ACC112 (cell line): ENCODE measurements at regions not wholly inside any gene's neighbourhood (a gene's known extent, or its start where the extent isn't known, plus 50 kb on each side); places are given as distances from the start of the nearest gene placed in this dataset.
A peak's percentile ranks its signal among the peaks of the same experiment; 100 is the strongest.
"Not testable (repeated sequence)": the region's sequence is repeated elsewhere in the genome, so short reads cannot be mapped to it uniquely, and the experiment has no call there.

Experiments
- H2AFZ ChIP-seq: fragments of 200-600 bp; sonication (generic); one replicate; pipeline ENCODE4 v1.6.0; 2017; ENCODE audit warnings: antibody characterized with exemption, low read length; ENCODE audit not compliant: unreplicated experiment
- H3K27ac ChIP-seq: fragments of 200-600 bp; sonication (generic); 2 replicates; pipeline ENCODE4 v1.5.1; 2014; ENCODE audit warnings: low read depth, mild to moderate bottlenecking, antibody characterized with exemption, low read length, moderate library complexity
- H3K27me3 ChIP-seq: fragments of 200-600 bp; sonication (generic); 2 replicates; pipeline ENCODE4 v1.6.1; 2014; ENCODE audit warnings: mild to moderate bottlenecking, antibody characterized with exemption, low read length, moderate library complexity, mixed read lengths; ENCODE audit not compliant: insufficient read depth
- H3K36me3 ChIP-seq: fragments of 200-600 bp; sonication (generic); 2 replicates; pipeline ENCODE4 v1.6.1; 2016; ENCODE audit warnings: mild to moderate bottlenecking, antibody characterized with exemption, low read length, moderate library complexity, mixed read lengths; ENCODE audit not compliant: insufficient read depth
- H3K4me1 ChIP-seq: fragments of 200-600 bp; sonication (generic); one replicate; pipeline ENCODE4 v1.6.1; 2016; ENCODE audit warnings: low read length, mixed read lengths; ENCODE audit not compliant: insufficient read depth, unreplicated experiment, control insufficient read depth
- H3K4me3 ChIP-seq: fragments of 200-600 bp; sonication (generic); 2 replicates; pipeline ENCODE4 v1.5.1; 2014; ENCODE audit warnings: mild to moderate bottlenecking, low read depth, low read length
- H3K79me2 ChIP-seq: fragments of 200-600 bp; sonication (generic); one replicate; pipeline ENCODE4 v1.6.0; 2016; ENCODE audit warnings: low read length; ENCODE audit not compliant: control insufficient read depth, unreplicated experiment, insufficient read depth

DNA sequence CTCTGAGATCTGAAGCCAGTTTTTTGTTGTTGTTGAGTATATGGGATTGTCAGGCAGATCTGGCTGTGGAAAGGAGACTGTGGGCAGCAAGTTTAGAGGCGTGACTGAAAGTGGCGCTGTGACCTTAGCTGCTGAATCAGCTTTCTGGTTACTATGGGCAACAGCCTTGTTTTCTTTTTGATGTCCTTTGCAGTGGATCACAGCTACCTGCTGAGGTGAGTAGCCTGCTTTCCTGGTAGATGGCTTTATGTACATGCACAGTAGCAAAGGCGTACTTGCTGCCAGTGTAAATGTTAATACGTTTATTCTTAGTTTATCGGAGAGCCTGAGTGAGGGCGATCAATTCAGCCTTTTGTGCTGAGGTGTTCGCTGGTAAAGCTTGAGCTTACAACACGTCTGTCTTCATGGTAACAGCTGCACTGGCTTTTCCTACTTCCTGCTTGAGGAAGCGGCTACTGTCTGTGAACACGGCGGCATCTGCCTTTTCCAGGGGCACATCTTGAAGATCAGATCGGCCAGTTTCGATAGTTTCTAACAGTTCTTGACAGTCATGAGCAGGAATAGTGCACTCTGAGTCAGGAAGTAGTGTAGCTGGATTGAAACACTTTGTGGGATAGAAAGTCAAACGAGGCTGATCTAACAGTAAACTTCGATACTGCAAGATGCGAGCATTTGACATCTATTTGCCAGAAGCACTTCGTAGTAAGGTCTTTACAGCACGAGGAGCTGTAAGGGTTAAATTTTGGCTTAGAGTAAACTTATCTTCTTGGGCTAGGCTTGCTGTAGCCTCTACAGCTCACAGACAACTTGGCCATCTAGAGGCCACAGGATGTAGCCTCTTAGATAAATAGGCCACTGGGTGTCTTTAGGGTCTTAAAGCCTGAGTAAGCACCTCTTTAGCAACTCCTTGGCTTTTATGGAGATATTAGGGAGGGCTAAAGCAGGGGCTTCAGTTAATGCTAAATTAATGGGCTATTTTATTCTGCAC is 161.1 kb upstream of the FRG2C start:
- not testable (repeated sequence) for H3K27me3 ChIP-seq, H3K79me2 ChIP-seq, H3K36me3 ChIP-seq, H3K27ac ChIP-seq, H3K4me1 ChIP-seq, H2AFZ ChIP-seq, H3K4me3 ChIP-seq

DNA sequence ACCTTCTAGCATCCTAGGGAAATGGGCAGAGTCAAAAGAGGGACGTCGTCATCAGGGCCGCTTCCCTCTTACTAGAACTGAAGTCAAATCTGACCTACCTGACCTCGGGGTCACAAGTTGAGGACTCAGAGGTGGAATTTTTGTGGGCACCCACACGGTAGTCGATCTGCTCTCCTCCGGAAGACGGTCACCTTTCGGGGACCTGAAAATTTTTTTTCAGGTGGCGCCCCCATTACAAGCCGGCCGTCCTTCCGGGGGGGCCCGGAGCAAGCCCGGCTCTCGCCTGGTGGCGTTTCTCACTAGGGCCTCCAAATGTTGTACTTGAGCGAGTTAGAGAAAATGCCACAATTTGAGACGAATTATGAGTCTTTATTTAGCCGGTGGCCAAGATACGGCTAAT is 157.5 kb upstream of the FRG2C start:
- Histone ChIP-seq H3K36me3 (no peaks in the 10 kb centered on the region), H3K27me3 (no peaks in the 10 kb centered on the region), H2AFZ (no peak overlapping the region), H3K4me1 (no peaks in the 10 kb centered on the region), H3K27ac (no peak overlapping the region), H3K79me2 (no peaks in the 10 kb centered on the region), H3K4me3 (no peak overlapping the region)

DNA sequence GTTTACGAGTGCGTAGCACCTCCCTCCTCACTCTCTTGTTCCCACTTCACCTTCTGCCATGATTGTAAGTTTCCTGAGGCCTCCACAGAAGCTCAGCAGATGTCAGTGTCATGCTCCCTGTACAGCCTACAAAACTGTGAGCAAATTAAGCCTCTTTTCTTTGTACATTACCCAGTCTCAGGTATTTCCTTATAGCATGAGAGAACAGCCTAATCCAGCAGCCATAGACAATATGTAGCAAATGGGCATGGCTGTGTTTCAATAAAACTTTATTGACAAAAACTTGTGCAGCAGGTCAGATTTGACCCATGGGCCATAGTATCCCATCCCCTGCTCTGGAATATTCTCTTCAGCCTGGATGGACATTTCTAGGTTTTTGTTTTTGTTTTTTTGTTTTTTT is 156.2 kb upstream of the FRG2C start:
- H2AFZ ChIP-seq, H3K79me2 ChIP-seq, H3K27ac ChIP-seq, H3K4me1 ChIP-seq, H3K4me3 ChIP-seq, H3K36me3 ChIP-seq, H3K27me3 ChIP-seq: not testable (repeated sequence)

GRCh38 chr3:75527657-75528056 is 136.5 kb upstream of the FRG2C start:
- H3K79me2 ChIP-seq, H3K4me1 ChIP-seq, H3K4me3 ChIP-seq, H3K27me3 ChIP-seq, H3K27ac ChIP-seq, H3K36me3 ChIP-seq, H2AFZ ChIP-seq: not testable (repeated sequence)

DNA sequence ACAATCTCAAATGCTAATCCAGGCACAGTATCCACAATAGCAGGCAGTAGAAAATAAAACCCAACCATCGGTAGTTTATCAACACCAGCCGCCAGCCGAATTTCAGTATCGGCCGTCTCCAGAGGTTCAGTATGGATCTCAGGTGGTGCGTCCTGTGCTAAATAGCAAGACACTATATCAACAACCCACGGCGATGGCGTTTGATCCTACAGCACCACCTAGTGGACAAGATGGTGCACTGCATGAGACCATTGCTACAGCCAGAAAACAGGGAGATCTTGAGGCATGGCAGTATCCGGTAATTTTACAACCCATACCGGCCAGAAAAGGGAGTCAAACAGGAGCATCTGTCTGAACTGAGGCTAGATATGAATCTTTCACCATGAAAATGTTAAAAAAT is 112.0 kb upstream of the FRG2C start:
- not testable (repeated sequence) for H3K36me3 ChIP-seq, H2AFZ ChIP-seq

DNA sequence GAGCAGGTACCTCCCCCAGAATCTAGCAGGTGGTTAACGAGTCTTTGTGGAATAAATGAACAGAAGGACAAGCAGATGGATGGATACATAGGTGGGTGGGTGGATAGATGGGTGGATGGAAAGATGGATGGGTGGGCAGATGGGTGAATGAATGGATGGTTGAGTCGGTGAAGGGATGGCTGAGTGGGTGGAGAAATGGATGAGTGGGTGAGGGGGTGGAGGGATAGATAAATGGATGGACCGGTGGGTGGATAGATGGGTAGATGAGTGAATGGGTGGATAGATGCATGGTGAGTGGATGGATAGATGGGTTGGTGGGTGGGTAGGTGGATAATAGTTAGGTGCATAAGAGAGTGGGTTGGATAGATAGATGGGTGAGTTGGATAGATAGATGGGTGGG is 99.7 kb upstream of the FRG2C start:
- not testable (repeated sequence) for H3K4me3 ChIP-seq, H3K36me3 ChIP-seq, H3K27ac ChIP-seq, H2AFZ ChIP-seq, H3K79me2 ChIP-seq, H3K27me3 ChIP-seq, H3K4me1 ChIP-seq

More for the DNA sequence above, 112.0 kb upstream of the FRG2C start:
- not testable (repeated sequence) for H3K27ac ChIP-seq, H3K4me3 ChIP-seq, H3K79me2 ChIP-seq, H3K4me1 ChIP-seq
- H3K27me3 ChIP-seq = peaks cover 14% of the 10 kb centered on the region

- H2AFZ ChIP-seq, H3K4me1 ChIP-seq, H3K27ac ChIP-seq, H3K36me3 ChIP-seq, H3K27me3 ChIP-seq, H3K4me3 ChIP-seq, H3K79me2 ChIP-seq: not testable (repeated sequence)
These were observed 91.8 kb upstream of the FRG2C start for GRCh38 chr3:75572303-75572702.

DNA sequence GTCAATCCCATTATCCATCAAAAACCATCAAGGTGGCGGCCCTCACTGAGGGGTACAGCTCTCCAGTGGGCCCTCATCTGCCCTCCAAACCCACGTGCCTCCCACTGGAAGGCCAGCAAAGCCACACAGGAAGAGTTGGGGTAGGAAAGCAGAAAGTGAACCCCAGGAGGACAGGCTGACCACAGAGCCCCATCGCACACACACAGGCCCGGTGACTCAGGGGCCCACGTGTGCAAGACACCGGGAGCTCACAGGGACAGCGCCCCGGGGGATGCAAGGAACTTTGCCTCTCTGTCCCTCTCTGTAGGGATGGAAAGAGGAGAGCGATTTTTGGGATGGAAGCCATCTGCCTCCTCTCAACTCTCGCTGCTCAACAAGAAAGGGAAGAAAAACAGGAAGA is 85.0 kb upstream of the FRG2C start:
- H2AFZ ChIP-seq, H3K4me3 ChIP-seq, H3K79me2 ChIP-seq, H3K27ac ChIP-seq, H3K36me3 ChIP-seq, H3K4me1 ChIP-seq: not testable (repeated sequence)
- peaks cover 15% of the 10 kb centered on the region; the same call in 1 of the 2 replicates for H3K27me3 ChIP-seq

DNA sequence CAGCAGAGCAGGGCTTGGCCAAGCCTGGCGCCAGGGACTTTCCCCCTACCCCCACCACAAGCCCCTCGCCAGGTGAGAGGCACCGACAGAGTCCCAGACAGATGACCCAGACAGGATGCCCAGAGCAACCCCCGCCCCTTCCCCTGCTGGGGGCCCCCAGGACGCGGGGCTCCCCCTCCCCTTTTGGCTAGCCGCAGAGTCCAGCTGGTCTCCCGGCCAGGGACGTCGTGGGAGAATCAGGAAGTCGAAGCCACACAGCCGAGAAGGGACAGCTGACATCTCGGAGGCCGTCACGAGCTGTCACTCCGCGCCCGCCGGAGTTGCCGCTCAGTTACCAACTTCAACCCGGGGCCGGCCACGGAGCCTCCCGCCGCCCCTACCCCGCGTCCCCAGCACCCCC is 84.6 kb upstream of the FRG2C start:
- peaks cover 15% of the 10 kb centered on the region; the same call in 1 of the 2 replicates for H3K27me3 ChIP-seq
- H3K4me1 ChIP-seq, H3K4me3 ChIP-seq, H3K79me2 ChIP-seq, H3K27ac ChIP-seq, H2AFZ ChIP-seq, H3K36me3 ChIP-seq: not testable (repeated sequence)

- Histone ChIP-seq H3K4me3 (peak overlapping the region; percentile 43), H3K27me3 (peaks cover 15% of the 10 kb centered on the region; the same call in 1 of the 2 replicates)
- not testable (repeated sequence) for H3K27ac ChIP-seq, H3K36me3 ChIP-seq, H2AFZ ChIP-seq, H3K4me1 ChIP-seq, H3K79me2 ChIP-seq
These were observed 83.9 kb upstream of the FRG2C start for GRCh38 chr3:75579981-75580782.

GRCh38 chr3:75582536-75582935 is 81.6 kb upstream of the FRG2C start:
- H3K27ac ChIP-seq, H3K36me3 ChIP-seq, H2AFZ ChIP-seq, H3K4me3 ChIP-seq, H3K4me1 ChIP-seq, H3K79me2 ChIP-seq: not testable (repeated sequence)
- H3K27me3 ChIP-seq = peaks cover 19% of the 10 kb centered on the region
